HG03108 (cell line): ENCODE measurements at regions not wholly inside any gene's neighbourhood (a gene's known extent, or its start where the extent isn't known, plus 50 kb on each side); places are given as distances from the start of the nearest gene placed in this dataset.

ENCODE experiments used
- ATAC-seq: cut with Tn5 transposase; IDR thresholded peaks from one replicate; pipeline ENCODE4 v1.9.1; 2021; ENCODE audit warnings: moderate library complexity; ENCODE audit not compliant: unreplicated experiment

DNA sequence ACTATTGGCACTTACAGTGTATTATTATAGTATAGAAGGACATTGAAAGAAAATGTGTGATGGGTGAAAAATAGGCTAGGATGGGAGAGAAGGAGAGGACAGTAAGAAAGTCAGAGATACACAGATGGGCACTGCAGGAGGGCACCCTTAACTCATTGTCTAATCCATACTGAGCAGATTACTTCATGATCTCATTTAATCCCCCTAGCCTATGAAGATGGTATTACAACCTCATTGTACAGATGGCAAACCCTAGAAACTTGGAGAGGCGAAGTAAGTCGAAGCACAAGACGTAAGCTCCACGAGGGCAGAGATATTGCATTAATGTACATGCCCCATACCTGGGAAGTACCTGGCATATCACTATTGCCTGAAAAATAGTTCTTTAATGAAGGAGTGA, 346.9 kb upstream of the DAB1 start:
- ATAC-seq = no peak

DNA sequence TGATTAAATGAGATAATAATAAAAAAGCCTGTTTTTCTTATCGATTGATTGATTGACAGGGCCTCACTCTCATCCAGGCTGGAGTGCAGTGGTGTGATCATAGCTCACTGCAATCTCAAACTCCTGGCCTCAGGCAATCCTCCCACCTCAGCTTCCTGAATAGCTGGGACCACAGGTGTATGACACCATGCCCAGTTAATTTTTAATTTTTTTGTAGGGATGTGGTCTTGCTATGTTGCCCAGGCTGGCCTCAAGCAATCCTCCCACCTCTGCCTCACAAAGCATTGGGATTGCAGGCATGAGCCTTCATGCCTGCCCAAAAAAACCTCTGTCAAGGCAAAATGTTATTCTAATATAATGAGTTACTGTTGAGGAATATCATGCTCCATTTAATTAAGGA, 346.4 kb upstream of the DAB1 start:
- ATAC-seq = no peak

DNA sequence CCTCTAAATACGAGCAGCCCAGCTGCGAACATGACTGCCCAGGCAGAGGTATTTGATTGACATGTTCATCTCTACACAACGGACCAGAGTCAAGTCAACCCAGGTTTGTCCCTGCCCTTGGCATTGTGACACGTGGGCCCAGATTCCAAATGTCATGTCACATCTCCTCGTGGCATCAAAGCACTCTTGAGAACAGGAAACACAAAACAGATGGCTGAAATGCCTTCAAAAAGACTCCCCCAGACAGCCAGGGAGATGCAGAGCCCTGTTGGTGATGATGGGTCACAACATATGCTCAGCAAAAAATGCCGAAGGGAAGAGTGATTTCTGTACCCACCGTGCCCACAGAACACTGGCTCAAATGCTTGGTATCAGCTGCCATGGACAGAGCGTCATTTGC, 337.8 kb upstream of the DAB1 start:
- no peak for ATAC-seq

DNA sequence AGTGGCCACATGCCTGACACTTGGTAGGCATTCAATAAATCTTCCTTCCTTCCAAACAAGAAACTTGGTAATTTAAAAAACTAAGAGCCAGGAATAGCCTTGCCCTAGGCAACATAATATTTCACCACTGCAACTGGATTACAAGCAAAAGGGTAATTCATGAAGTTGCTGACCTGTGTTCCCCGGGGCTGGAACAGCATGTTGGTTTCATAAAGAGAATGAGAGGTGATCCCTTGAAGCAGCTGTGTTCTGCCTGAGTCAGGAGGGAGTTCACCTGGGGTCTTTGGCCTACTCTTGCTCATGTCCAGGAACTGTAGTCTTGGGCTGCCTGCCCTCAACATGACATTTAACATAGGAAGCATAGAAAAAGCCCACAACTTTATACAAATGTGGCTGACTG, 329.0 kb upstream of the DAB1 start:
- no peak for ATAC-seq

DNA sequence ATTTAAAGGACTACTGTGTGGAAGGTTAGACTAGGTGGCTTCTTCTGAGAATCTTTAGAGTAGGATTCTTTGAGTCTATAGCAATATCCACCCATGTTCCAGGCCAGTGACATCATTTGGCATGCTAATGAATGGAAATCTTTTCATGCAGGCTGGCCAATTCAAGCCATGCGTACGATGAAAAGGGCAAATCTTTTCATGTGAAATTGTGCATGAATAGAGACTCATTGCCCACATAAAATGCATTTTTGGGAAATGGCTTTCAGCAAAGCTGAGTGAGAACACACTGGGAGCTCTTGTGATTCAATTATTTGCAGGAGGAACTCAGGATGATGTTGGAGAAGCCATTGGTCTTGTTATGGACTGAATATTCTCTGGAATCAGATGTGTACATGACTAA, 324.9 kb upstream of the DAB1 start:
- no peak for ATAC-seq

DNA sequence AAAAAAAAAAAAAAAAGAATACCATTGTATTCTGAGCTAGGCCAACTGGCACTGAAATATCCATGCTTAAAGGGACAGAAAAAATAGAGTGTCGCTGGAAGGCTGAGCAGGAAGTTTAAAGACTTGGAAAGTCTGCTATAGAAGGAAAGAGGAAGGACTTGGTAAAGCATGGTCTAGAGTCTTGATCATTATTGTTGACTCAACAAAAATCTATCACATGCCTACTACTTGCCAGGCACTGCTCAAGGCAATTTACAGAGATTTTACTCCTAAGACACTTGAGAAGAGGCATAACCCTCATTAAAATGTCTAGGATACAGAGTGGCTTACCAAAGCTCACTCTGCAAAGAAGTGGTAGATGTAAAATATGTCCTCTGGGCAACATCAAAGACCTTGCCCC, 324.0 kb upstream of the DAB1 start:
- no peak for ATAC-seq

DNA sequence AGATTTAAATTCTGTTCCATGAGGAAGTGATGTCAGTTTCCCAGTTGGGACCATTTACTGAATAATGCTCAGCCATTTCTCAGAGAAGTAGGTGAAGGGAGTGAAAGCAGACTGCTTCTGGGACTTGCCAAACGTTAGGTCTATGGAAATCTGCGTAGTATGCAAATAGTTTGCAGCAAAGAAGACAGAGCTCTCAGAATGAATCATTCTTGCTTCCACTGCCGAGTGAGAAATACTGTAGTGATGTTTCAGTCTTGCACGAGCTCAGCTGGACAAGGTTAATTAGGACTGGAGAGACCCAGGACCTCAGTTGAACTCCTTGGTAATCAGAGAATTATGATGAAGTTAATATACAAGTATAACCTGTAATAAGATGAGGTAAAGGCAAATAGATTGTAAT, 317.7 kb upstream of the DAB1 start:
- no peak for ATAC-seq

DNA sequence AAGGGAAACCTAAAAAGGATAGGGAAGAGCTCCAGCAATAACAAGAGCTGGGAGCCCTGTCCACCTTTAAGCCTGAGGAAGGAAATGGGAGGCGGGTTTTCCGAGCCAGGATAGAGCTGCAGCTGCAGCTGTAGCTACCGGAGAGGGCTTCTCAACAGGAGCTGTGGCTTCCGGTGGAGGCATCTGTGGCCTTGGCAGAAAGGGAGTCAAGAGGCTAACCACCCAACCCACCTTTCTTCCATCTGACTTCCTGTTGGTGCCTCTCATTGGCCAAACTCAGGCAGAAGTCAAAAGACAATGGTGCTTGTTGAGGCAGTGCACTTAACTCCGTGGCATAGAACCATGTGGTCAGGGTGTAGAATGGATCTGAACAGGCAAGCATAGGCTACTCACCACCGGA, 313.1 kb upstream of the DAB1 start:
- no peak for ATAC-seq

DNA sequence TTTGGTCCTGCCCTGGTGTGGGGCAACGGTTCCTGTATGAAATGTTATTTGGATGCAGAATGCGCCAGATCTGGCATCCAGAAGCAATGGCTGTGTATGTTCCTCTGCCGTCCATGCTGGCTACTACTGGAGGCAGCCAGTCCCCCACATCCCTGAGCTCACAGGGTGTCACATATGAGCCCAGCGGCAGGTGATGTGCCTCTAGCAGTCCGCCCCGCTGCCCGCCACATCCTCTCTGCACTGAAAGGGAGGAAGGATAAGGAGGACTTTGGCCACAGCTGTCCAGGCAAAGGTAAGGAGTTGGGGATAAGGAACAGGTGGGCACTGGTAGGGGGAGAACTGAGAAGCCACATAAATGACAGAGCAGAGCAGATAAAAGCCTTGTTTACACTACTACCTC, 305.3 kb upstream of the DAB1 start:
- no peak for ATAC-seq

DNA sequence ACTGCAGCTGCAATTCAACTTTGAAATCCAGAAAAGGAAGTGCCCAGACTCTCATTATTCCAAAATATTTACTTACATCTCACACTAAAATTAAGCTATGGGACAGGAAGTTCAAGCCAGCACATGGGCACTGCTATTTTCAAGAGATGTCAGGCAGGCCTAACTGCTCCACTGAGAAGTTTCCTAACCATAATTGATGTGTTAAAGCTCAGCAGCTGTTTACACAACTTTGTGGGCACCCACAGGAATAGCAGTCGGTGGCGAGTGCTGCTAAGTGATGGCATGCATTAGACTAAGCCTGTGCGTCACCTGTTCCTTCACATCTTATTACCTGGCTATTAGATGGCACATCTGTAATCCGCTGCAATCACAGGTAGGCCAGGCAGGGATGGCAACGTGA, 303.3 kb upstream of the DAB1 start:
- no peak for ATAC-seq

DNA sequence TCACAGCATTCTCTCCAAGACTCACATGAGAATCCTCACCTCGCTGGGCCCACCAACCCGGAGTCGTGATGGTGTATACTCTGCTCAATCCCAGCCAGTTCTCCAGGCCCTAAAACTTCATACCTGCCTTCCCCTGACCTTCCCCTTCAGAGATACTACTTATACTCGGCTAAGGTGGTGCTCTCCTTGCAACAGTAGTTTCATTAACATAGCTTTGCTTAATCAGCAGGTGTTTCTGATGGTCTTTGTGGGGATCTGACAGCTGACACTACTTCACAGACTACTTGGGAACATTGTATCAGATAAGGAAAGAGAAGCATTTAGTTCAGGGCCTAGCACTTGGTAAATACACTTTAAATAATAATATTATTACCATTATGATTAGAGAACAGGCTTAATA, 301.5 kb upstream of the DAB1 start:
- ATAC-seq = no peak

DNA sequence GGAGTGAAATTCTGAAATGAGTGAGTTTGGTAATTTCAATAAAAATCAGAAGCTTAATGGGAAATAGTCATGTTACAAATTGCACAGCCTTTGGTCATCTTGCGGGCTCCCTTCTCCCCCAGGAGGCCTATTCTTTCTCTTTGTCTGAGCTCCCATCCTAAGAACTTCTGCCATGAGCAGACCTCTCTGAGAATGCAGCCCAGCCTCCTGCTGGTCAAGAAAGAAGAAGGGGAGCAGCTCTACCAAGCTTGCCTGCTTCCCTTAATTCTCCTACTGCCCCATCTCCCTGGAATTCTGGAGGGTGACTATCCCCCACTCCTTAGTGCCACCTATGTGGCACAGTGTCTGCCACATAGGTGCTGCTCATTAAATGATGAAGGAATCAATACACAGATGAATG, 300.7 kb upstream of the DAB1 start:
- ATAC-seq = no peak

DNA sequence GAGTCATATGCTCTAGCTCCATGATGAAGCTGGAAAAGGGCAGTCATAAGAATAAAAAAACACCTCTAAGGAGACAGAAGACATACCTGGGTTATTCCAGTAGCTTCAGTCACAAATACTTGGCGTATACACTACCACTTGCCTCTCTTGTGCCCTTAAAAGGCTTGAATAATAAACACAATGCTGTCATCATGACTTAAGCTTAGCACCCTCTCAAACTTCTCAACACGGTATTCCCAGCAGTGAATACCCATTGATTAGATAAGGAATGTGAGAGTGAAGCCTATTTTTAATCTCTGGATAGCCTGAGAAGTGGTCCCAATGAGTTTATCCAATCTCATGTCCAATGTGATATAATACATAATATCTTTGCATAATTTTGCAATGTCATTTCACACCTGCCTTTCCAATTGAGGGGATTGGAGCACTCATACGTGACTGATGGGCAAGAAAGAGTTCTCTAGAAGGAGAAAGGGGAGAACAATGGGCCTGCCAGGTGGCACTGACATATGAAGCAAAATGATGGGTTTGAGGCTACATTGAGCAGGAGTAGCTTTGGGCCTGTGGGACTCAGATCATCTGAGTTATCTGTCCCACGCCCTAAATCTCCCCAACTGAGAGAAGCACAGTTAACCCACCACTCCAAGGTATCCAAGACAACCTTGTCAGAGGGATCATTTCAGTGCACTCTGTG, 298.6 kb upstream of the DAB1 start:
- ATAC-seq = no peak

DNA sequence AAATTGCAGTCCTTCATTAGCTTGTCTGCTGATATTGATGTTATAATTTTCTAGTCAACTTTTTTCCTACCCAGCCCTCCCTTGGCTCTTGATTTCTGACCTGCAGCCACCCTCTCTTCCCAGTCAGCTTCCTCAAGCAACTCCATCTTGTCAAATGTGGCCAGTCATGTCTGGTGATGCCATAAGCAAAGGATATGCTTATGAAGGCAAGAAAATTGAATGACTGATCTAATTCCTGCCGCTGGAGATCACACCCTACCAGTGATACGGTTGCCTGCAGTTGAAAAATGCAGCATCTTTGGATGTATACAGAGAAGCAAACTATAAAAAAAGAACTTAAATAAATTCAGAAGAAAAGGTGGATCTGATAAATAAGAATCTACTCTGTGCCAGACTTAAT, 297.1 kb upstream of the DAB1 start:
- no peak for ATAC-seq

DNA sequence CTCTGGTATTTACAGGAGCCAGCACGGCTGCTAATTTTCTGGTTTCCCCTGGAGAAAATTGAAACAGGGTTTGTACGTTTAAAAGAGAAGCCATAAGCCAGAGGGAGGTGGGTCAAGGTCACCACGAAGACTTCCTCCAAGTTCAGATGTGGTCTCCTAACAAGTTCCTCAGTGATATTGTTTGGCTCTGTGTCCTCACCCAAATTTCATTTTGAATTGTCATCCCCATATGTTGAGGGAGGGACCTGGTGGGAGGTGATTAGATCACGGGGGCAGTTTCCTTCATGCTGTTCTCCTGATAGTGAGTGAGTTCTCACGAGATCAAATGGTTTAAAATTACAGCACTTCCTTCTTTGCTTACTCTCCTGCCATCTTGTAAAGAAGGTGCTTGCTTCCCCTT, 295.4 kb upstream of the DAB1 start:
- no peak for ATAC-seq

DNA sequence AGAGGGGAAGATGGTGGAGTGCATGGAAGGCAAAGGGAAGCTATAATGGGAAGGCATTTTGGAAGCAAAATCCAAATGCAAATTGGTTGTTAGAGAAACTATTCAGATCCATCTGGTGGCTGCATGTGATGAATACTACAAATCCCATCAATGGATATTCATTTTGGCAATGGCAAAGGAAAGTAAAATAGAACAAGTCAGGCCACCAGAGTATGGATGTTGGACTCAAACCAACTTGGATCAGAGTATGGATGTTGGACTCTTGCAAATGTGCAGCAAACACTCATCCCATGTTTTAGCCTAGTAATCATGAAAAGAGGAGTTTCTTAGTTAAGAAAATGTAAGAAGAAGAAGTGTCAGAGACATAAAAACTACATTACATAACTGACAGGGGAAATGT, 289.6 kb upstream of the DAB1 start:
- ATAC-seq = no peak

DNA sequence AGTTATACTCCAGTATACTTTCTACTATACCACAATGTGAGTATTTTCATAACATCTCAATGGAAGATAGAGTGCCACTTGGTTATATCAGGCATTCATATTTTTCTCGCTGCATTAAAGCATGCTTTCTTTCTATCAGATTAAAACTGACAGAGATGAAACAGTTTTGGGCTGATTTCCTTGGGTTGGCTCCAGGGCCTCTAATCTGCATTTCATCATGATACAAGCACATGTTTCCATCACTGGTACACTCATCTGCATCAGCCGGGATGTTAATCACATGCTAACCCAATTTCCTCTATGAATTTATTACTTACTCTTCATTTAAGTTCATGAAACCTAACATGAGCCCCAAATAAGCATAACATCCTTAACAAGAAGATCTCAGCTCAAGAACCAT, 289.0 kb upstream of the DAB1 start:
- ATAC-seq = no peak

DNA sequence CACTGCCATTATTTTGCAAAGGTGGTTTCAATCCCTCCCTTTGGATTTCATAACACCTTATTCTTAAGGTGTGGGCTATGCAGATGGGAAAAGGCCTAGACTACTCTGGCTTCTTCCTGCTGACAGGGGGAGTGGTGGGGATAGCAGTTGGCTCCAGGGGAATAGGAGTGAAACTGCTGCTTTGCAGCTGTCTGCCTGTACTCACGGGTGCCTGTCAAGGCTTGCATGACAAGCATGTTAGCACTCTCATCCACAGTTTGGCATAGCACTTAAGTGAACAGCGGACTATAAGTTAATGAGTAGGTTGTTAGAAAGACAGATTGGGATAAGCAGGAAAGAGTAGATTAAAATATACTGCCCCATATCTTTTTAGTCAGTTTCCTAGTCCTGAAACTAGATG, 287.5 kb upstream of the DAB1 start:
- no peak for ATAC-seq

DNA sequence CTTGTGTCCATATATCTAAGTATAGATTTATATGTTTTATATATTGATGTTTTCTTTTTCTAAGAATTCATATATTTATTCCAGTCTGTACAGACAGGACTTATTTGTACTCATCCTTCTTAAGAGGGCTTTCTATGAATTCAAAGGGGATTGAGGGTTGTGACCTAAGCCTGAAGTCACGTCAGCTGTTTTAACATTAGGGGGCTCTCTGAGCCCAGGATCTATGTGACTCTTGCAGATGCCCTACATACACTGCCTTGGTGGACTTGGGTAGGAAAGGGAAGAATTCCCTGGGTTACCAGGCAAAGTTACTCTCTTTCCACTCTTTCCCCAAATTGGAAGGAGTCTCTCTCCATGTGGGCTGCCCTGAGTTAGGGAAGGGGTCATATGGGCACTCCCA, 283.8 kb upstream of the DAB1 start:
- ATAC-seq = no peak

DNA sequence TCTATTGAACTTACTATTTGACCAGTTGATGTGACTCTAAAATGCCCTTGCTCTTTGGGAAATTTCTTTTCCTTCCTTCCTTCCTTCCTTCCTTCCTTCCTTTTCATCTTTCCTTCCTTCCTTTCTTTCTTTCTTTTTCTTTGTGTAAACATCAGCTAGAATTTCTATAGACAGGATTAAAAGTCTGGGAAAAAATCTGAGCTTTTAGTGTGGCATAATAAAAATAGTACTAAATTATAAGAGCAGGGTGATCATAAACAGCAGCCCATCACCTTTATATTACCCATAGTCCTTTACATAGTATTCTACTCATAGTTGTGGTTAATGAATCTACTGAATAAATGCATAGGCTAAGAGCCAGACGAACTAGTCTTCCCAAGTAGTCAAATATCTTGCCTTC, 281.0 kb upstream of the DAB1 start:
- ATAC-seq = no peak

DNA sequence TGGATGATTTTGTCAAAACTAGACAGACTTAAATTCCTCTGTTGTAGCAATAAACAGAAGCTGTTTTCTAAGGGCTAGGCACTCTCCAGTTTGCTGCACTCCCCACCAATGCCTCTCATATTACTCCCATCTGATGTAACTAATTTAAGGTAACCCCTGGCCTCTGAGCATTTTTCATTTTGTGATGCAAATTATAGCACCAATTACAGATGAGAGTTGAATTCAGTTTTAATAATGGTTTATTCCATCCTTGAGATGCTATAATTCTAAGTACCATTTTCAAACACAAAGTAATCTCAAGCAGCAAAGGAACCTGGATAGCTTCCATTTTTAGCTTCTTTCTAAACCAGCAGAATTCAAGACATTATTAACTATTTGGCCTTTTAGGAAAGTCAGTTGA, 280.4 kb upstream of the DAB1 start:
- ATAC-seq = no peak

DNA sequence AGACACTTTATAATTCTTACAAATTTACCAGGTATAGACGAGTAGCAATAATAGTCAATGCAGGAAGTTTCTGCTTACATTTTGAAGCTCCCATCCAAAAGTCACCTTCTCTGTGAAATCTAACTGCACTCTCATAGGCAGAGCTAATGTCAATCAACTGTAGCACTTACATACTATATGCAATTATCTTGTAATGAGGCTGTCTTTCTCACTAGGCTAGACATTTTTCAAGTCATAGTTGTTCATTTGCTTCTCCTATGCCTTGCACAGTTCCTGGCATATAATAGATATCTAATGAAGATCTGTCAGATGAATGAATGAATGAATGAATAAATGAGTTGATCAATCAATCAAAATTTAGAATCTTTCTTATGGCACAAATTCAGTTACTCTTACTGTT, 273.0 kb upstream of the DAB1 start:
- ATAC-seq = no peak

DNA sequence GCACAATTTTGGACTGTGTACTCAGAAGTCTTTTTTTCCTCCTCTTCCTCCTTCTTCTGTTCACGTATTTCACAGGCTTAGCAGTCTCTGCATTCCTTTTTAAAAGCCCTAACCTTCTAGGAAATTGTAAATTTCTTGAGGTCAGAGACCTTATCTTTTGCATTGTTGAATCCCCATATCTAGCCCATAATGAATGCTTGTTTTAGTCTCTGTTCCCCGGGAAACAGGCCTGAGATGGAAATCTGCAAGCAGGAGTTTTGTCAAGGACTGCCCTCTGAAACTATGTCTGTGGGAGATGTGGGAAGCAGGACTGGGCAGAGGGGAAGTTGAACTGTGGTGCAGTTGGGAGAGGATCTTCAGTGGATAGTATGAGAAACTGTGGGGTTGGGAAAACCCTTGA, 272.2 kb upstream of the DAB1 start:
- no peak for ATAC-seq

DNA sequence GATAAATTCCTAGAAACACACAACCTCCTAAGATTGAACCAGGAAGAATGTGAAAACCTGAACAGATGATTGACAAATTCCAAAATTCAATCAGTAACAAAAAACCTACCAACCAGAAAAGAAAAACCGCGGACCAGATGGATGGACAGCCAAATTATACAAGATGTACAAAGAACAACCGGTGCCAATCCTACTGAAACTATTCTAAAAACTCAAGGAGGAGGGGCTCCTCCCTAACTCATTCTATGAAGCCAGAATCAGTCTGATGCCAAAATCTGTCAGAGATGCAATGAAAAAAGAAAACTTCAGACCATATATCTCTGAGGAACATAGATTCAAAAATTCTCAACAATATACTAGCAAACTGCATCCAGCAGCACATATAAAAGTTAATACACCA, 262.4 kb upstream of the DAB1 start:
- ATAC-seq = no peak
